GM18508 (cell line): ENCODE measurements at regions not wholly inside any gene's neighbourhood (a gene's known extent, or its start where the extent isn't known, plus 50 kb on each side); places are given as distances from the start of the nearest gene placed in this dataset.
"Not testable (repeated sequence)": the region's sequence is repeated elsewhere in the genome, so short reads cannot be mapped to it uniquely, and the experiment has no call there.

Source experiments
- ATAC-seq: cut with Tn5 transposase; IDR thresholded peaks from one replicate; pipeline ENCODE4 v1.9.1; 2021; ENCODE audit warnings: moderate number of reproducible peaks; ENCODE audit not compliant: insufficient read depth, unreplicated experiment

- no peak for ATAC-seq
Measured at GRCh38 chr12:67019070-67019469, 250.1 kb upstream of the CAND1 start.

GRCh38 chr12:67025543-67026114, 243.5 kb upstream of the CAND1 start:
- peak; percentile 90 for ATAC-seq

GRCh38 chr12:67026487-67027246, 242.5 kb upstream of the CAND1 start:
- no peak for ATAC-seq

DNA sequence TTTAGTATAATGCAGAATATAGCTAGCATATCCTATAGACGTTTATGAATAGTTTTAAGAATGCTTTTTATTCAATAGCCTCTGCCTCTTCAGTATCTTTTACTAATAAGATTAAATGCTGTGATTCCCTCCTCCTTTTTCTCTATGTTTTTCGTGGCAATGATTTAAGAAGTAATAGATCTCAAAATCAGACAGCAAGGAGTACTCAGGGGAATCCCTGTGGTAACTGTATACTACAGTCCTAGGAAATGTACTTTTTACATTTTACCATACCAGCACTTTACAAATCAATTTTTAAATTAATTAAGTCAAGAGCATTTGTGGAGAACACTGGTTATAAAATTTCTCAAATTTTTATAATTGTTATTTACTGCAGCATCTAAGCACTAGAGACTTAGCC, 240.6 kb upstream of the CAND1 start:
- no peak for ATAC-seq

- no peak for ATAC-seq
Measured at GRCh38 chr12:67034110-67034879, 234.9 kb upstream of the CAND1 start.

DNA sequence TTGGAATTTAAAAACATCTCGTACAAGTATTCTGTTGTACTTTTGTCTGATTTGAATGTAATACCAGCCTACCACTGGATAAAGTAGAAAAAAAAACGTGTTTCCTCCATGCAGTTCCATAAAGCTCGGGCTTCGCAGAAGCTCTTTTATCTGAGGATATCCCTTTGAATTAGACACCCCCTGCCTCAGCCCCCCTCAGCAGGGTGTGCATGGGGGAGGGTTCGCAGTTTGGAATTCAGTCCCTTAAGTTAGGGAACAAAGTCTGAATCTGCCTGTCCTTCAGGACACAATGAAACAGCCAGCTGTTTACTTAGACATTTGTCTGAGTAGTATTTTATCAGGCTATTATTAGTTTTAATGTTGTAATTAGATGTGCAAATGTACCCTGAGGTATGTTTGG, 234.0 kb upstream of the CAND1 start:
- no peak for ATAC-seq

- no peak for ATAC-seq
Measured at GRCh38 chr12:67038486-67038885, 230.7 kb upstream of the CAND1 start.

GRCh38 chr12:67039995-67040860, 228.9 kb upstream of the CAND1 start:
- ATAC-seq, result no peak

DNA sequence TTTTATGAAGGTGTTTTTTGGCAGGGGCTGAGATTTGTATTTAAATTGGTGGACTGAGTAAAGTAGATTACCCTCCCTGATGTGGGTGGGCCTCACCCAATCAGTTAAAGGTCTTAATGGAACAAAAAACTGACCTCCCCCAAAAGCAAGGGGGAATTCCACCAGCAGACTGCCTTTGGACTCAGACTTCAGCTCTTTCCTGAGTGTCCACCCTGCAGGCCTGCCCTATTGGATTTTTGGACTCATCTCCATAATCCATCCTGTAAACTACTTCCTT, 228.4 kb upstream of the CAND1 start:
- ATAC-seq, result no peak

DNA sequence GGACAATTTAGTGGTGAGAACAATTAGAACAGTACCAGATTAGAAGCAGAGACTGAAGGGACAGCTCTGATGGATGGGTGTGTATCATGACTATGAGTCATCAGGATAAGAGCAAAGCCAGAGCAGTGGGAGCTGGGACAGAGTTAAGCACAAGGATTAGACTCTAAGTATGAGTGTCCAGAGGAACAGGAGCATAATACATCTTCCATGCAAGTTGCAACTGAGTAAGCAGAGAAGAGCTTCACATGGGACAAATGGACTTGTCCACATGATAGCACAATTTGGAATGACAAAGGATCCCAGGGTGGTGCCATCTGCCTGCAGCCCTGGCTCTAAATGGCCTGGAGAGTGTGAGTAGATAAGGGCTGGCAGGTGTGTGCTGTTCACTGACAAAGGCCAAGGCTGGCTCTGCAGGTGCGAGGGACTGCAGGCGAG, 226.4 kb upstream of the CAND1 start:
- ATAC-seq, result no peak

DNA sequence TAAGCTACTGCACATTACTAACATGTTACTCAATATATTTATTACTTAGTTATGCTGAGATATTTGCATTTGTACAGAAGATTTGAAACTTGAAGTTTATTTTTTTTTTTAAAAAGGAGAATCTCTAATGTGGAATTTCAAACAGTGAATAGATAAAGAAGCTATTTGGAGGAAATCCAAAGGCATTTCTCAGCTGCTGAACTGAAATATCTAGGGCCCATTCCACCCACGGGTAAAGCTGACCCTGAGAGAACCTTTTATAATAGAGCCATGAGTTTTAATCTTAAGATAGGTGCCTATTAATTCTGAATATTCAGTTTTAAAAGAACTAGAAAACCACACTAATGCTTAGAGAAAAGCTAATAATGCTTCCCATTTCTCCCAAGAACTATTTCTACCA, 225.4 kb upstream of the CAND1 start:
- ATAC-seq, result no peak

DNA sequence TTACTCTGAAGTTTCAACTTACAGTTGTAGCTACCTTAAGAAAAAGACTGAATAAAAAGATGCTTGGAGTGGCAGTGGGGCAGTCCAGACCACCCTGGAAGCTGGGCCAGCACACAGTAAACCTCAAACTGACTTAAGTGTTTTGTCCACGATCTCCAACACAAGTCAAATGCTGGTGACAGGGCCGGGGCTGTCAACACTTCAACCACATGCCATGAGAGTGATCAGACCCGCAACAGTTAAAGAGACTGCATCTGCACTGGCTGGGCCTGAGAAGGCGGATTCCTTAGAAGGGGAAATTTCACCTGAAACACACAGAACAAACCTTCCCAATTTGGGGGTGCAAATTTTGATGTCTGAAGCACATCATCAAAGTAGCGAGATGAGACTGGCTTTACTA, 223.5 kb upstream of the CAND1 start:
- ATAC-seq, result no peak

DNA sequence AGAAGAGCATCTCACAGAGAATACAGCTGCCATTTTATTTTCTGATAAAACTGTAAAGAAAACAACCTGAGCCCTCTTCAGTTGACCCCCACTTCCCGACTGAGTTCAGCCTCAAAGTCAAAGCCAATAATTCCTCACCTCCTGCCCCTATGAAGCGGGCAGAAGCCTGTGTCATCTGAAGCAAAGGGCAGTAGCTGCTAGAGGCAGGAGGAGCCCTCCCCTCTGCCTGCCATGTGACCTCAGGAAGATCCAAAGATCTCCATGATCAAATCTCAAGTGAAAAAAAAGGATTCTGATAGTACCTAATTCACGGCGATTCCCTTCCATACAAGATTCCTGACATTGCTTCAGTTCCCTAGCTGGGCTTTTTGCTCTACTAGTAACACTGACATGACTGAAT, 223.1 kb upstream of the CAND1 start:
- no peak for ATAC-seq

DNA sequence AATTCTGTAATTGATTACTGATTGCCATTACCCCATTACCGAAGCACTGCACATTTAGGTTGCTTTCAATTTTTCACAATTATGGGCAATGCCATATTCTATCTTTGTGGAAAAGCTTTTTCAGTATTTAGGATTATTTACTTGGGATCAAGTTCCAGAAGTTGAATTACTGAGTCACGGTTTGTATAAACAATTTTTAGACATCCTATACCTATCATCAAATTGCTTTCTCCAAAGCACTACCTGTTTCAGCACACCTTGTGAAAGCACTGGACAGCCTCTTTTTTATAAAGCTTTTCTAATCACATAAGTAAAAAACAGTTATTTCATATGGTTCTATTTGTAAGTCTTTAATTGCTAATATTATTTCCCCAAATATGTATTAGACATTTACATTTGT, 221.5 kb upstream of the CAND1 start:
- ATAC-seq, result no peak

DNA sequence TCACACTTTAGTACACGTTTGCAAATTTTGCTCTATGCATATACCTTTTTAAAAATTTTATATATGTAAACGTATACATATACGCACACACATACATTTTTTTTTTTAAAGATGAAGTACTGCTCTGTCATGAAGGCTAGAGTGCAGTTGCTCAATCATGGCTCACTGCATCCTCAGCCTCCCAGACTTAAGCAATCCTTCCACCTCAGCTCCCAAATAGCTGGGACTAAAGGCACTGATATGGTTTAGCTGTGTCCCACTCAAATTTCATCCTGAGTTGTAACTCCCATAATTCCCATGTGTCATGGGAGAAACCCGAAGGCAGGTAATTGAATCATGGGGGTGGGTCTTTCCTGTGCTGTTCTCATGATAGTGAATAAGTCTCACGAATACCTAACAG, 220.8 kb upstream of the CAND1 start:
- no peak for ATAC-seq

DNA sequence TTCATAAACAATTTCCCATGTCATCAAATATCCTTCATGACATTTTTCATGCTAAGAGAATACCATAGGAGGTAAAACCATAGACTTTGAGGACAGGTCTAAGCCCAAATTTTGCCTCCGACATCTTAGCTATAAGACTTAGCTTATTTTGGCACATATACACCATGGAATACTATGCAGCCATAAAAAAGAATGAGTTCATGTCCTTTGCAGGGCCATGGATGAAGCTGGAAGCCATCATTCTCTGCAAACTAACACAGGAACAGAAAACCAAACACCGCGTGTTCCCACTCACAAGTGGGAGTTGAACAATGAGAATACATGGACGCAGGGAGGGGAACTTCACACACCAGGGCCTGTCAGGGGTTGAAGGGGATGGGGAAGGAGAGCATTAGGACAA, 220.0 kb upstream of the CAND1 start:
- ATAC-seq, result not testable (repeated sequence)

GRCh38 chr12:67052981-67053380, 216.2 kb upstream of the CAND1 start:
- ATAC-seq, result no peak

DNA sequence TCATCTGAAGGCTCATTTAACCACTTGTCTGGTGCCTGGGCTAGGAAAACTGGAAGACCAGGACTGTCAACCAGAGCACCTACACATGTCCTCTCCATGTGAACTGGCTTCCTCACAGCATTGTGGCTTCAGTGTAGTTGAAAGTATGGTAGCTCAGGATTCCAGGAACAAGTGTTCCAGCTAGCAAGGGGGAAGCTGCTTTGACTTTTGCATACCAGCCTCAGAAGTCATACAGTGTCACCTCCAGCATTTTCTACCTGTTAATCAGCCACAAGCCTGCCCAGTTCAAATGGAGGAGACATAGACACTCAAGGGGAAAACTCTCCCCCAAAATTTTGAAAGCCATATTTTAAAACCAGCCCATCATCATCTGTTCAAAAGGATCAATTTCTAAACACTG, 212.8 kb upstream of the CAND1 start:
- no peak for ATAC-seq

- no peak for ATAC-seq
Measured at GRCh38 chr12:67057072-67057471, 212.1 kb upstream of the CAND1 start.

- no peak for ATAC-seq
Measured at GRCh38 chr12:67062193-67062592, 207.0 kb upstream of the CAND1 start.
